Gastrocnemius medialis (tissue), 4 donors: ENCODE measurements at regions not wholly inside any gene's neighbourhood (a gene's known extent, or its start where the extent isn't known, plus 50 kb on each side); places are given as distances from the start of the nearest gene placed in this dataset.

Source experiments
- CTCF ChIP-seq, 5 experiments: fragments of 450-650 bp in 3 of 5; fragments of 200-600 bp in 2 of 5; sonication (generic) in 2 of 5; IDR thresholded peaks in 4 of 5; conservative IDR thresholded peaks in 1 of 5; 1 replicate in 4 of 5; 2 replicates in 1 of 5; pipeline ENCODE4 v1.5.1; 2016 to 2019; ENCODE audit warnings: antibody characterized with exemption in 5 of 5, mild to moderate bottlenecking in 3 of 5, moderate library complexity in 3 of 5
- POLR2A ChIP-seq, 2 donors: fragments of 450-650 bp; IDR thresholded peaks; one replicate each; pipeline ENCODE4 v1.6.1; 2017; ENCODE audit warnings: antibody characterized with exemption in 2 of 2, mild to moderate bottlenecking in 2 of 2, moderate library complexity in 2 of 2

DNA sequence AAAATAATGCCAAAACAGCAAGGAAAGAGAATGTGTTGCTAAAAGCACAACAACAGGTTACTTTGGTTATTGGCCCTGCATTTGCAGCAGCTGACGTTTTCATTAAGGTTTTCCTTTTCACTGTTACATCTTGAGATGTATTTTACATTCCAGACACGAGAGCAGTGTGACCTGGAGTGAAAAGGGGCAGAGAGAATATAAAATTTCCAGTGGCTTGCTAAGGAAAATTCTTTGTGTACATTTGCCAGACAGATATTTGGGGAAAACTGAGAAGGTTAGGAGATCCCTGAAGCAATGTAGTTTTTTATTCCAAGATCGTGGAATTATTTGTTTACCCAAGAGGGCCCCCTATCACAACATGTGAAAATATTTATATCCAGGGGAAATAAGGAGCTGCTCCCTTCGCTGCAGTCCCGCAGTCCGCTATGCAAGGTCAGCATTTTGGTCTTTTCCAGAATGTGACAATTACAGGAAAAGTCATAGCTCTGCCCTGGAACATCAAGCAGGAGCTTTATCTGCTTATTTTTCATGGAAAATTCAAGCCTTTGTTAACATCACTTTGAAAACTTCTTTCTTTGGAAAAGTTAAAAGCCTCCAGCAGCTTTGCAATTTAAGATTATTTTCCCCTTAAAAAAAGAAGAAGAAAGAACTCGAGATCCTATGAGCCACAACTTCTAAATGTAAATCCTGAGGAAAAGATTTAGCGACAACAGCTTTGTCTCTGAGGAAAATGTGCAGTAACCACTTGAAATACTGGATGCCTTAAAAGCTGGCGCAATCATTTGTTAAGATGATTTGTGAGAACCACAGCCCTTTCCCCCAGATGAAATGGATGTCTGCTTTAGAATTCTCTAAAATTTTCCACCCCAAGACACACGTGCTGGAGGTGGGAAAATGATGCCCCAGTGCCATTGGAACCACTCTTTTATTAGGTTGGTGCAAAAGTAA is 256.4 kb upstream of the TPM1 start:
- no peak for TF ChIP-seq CTCF (IDR thresholded peaks at IDR 0.05 in 4 of 5, conservative IDR thresholded peaks at IDR 0.05 in 1 of 5)
- TF ChIP-seq POLR2A (IDR thresholded peaks at IDR 0.05): no peak
